ENCODE measurements at regions not wholly inside any gene's neighbourhood (a gene's known extent, or its start where the extent isn't known, plus 50 kb on each side); places are given as distances from the start of the nearest gene placed in this dataset.

GRCh38 chr13:111511805-111512504, 191.5 kb downstream of the TEX29 start:
- peaks cover 3% of the 10 kb centered on the region for H3K9me3 ChIP-seq (ENCODE audit: control insufficient read depth, low read depth, low read length)
- no peaks in the 10 kb centered on the region for H3K79me2 ChIP-seq (ENCODE audit: control insufficient read depth, insufficient read depth, low read length)
- no peaks in the 10 kb centered on the region for H3K4me1 ChIP-seq (ENCODE audit: control insufficient read depth, extremely low read depth, insufficient read depth, low read length)
- H2AFZ ChIP-seq (ENCODE audit: control insufficient read depth, low read length): no peak overlapping the region
- H3K27ac ChIP-seq (ENCODE audit: control insufficient read depth, insufficient read depth, low read length): no peak overlapping the region
- H3K27me3 ChIP-seq (ENCODE audit: control insufficient read depth, extremely low read depth, insufficient read depth, low read length): no peaks in the 10 kb centered on the region
- no peaks in the 10 kb centered on the region for H3K36me3 ChIP-seq (ENCODE audit: control insufficient read depth in 2 of 2, extremely low read depth in 1 of 2, insufficient read depth in 2 of 2, low read length in 2 of 2)
- no peak overlapping the region for H3K4me3 ChIP-seq (ENCODE audit: control insufficient read depth in 2 of 3, extremely low read depth in 1 of 3, insufficient read depth in 2 of 3, low read depth in 1 of 3, low read length in 3 of 3)
- dilution Hi-C loops (cut with MboI; ENCODE audit: extremely low pct_ligation_motif_present, low sequenced_read_pairs): no loop called here
- TF ChIP-seq CTCF (optimal IDR thresholded peaks at IDR 0.05 in 1 of 3, IDR thresholded peaks at IDR 0.05 in 1 of 3, conservative IDR thresholded peaks at IDR 0.05 in 1 of 3; ENCODE audit: extremely low read depth in 1 of 3, insufficient read depth in 2 of 3, low read length in 3 of 3) (no peak), EZH2 (IDR thresholded peaks at IDR 0.05; ENCODE audit: low read length) (no peak)
- H4K20me1 ChIP-seq (ENCODE audit: control insufficient read depth, extremely low read depth, insufficient read depth, low read length): no peaks in the 10 kb centered on the region
- H3K9ac ChIP-seq (ENCODE audit: control insufficient read depth, extremely low read depth, insufficient read depth, low read length): no peak overlapping the region
- no peak overlapping the region for H3K4me2 ChIP-seq (ENCODE audit: control insufficient read depth, extremely low read depth, insufficient read depth, low read depth, low read length)
- no peaks in the 10 kb centered on the region for H3K9me1 ChIP-seq (ENCODE audit: control insufficient read depth, extremely low read depth, insufficient read depth, low read length)
- FAIRE-seq: no peak
- no peak for DNase-seq (ENCODE audit: low read depth, low spot score)

- Histone ChIP-seq H3K9me1 (ENCODE audit: control insufficient read depth, extremely low read depth, insufficient read depth, low read length) (no peaks in the 10 kb centered on the region), H3K4me2 (ENCODE audit: control insufficient read depth, extremely low read depth, insufficient read depth, low read depth, low read length) (no peak overlapping the region), H3K4me1 (ENCODE audit: control insufficient read depth, extremely low read depth, insufficient read depth, low read length) (no peaks in the 10 kb centered on the region), H3K9me3 (ENCODE audit: control insufficient read depth, low read depth, low read length) (peaks cover 3% of the 10 kb centered on the region), H3K79me2 (ENCODE audit: control insufficient read depth, insufficient read depth, low read length) (no peaks in the 10 kb centered on the region), H3K9ac (ENCODE audit: control insufficient read depth, extremely low read depth, insufficient read depth, low read length) (no peak overlapping the region), H3K36me3 (ENCODE audit: control insufficient read depth in 2 of 2, extremely low read depth in 1 of 2, insufficient read depth in 2 of 2, low read length in 2 of 2) (no peaks in the 10 kb centered on the region), H2AFZ (ENCODE audit: control insufficient read depth, low read length) (no peak overlapping the region), H3K27ac (ENCODE audit: control insufficient read depth, insufficient read depth, low read length) (no peak overlapping the region), H3K4me3 (ENCODE audit: control insufficient read depth in 2 of 3, extremely low read depth in 1 of 3, insufficient read depth in 2 of 3, low read depth in 1 of 3, low read length in 3 of 3) (no peak overlapping the region), H4K20me1 (ENCODE audit: control insufficient read depth, extremely low read depth, insufficient read depth, low read length) (no peaks in the 10 kb centered on the region), H3K27me3 (ENCODE audit: control insufficient read depth, extremely low read depth, insufficient read depth, low read length) (no peaks in the 10 kb centered on the region)
- TF ChIP-seq CTCF (optimal IDR thresholded peaks at IDR 0.05 in 1 of 3, IDR thresholded peaks at IDR 0.05 in 1 of 3, conservative IDR thresholded peaks at IDR 0.05 in 1 of 3; ENCODE audit: extremely low read depth in 1 of 3, insufficient read depth in 2 of 3, low read length in 3 of 3): no peak
- DNase-seq (ENCODE audit: low read depth, low spot score) (no peak), FAIRE-seq (no peak)
- dilution Hi-C loops (cut with MboI; ENCODE audit: extremely low pct_ligation_motif_present, low sequenced_read_pairs): no loop called here
These were observed 192.3 kb downstream of the TEX29 start for GRCh38 chr13:111512707-111513106.

All from keratinocyte (primary cell).